HG03571 (cell line): ENCODE measurements at regions not wholly inside any gene's neighbourhood (a gene's known extent, or its start where the extent isn't known, plus 50 kb on each side); places are given as distances from the start of the nearest gene placed in this dataset.
"Not testable (repeated sequence)": the region's sequence is repeated elsewhere in the genome, so short reads cannot be mapped to it uniquely, and the experiment has no call there.

Experiments
- ATAC-seq: cut with Tn5 transposase; IDR thresholded peaks from one replicate; pipeline ENCODE4 v1.9.1; 2021; ENCODE audit not compliant: unreplicated experiment

- ATAC-seq: no peak
Measured at GRCh38 chr5:143635888-143636287, 176.1 kb upstream of the HMHB1 start.

GRCh38 chr5:143635146-143635752 lies 176.7 kb upstream of the HMHB1 start:
- no peak for ATAC-seq

- no peak for ATAC-seq
Measured at GRCh38 chr5:143634689-143635088, 177.3 kb upstream of the HMHB1 start.

- no peak for ATAC-seq
Measured at GRCh38 chr5:143629871-143630659, 181.9 kb upstream of the HMHB1 start.

GRCh38 chr5:143625048-143625447 lies 186.9 kb upstream of the HMHB1 start:
- not testable (repeated sequence) for ATAC-seq

- ATAC-seq: no peak
Measured at GRCh38 chr5:143624465-143624864, 187.5 kb upstream of the HMHB1 start.

GRCh38 chr5:143619040-143619439 lies 192.9 kb upstream of the HMHB1 start:
- no peak for ATAC-seq

- no peak for ATAC-seq
Measured at GRCh38 chr5:143618141-143618540, 193.8 kb upstream of the HMHB1 start.

GRCh38 chr5:143614831-143615230 lies 197.1 kb upstream of the HMHB1 start:
- ATAC-seq: no peak

GRCh38 chr5:143613329-143613728 lies 198.6 kb upstream of the HMHB1 start:
- ATAC-seq: peak; percentile 71

- no peak for ATAC-seq
Measured at GRCh38 chr5:143610946-143611345, 201.0 kb upstream of the HMHB1 start.

GRCh38 chr5:143606043-143606752 lies 202.7 kb upstream of the NR3C1 start:
- ATAC-seq: peak; percentile 73

- peak; percentile 76 for ATAC-seq
Measured at GRCh38 chr5:143605403-143606005, 202.0 kb upstream of the NR3C1 start.

GRCh38 chr5:143601917-143602333 lies 198.4 kb upstream of the NR3C1 start:
- ATAC-seq: no peak

- ATAC-seq: no peak
Measured at GRCh38 chr5:143601357-143601756, 197.9 kb upstream of the NR3C1 start.

GRCh38 chr5:143600396-143601075 lies 197.1 kb upstream of the NR3C1 start:
- ATAC-seq: no peak

GRCh38 chr5:143599474-143599873 lies 196.0 kb upstream of the NR3C1 start:
- no peak for ATAC-seq

GRCh38 chr5:143596824-143597223 lies 193.3 kb upstream of the NR3C1 start:
- no peak for ATAC-seq

- ATAC-seq: no peak
Measured at GRCh38 chr5:143594902-143595818, 191.7 kb upstream of the NR3C1 start.

GRCh38 chr5:143593723-143594122 lies 190.2 kb upstream of the NR3C1 start:
- no peak for ATAC-seq
